CD14-positive monocyte (primary cell): ENCODE measurements at regions not wholly inside any gene's neighbourhood (a gene's known extent, or its start where the extent isn't known, plus 50 kb on each side); places are given as distances from the start of the nearest gene placed in this dataset. TPM values are rescaled to one million over a fixed set of nuclear protein-coding genes. Genes with fewer than 3 reads are reported as not detected.

Experiments
- DNase-seq, 3 donors: peaks; one replicate each; pipeline ENCODE4 v3.0.0-alpha.2; 2011 to 2022
- H2AFZ ChIP-seq: 2 replicates; pipeline ENCODE4 v1.6.0; 2012; ENCODE audit warnings: mild to moderate bottlenecking, low read depth, low read length, inconsistent platforms; ENCODE audit not compliant: insufficient read depth, poor library complexity, severe bottlenecking
- H3K27ac ChIP-seq, 2 donors: 1 replicate in 1 of 2; 2 replicates in 1 of 2; pipeline ENCODE4 v1.5.1; 2012 to 2013; ENCODE audit warnings: low read length in 2 of 2, control low read depth in 1 of 2, inconsistent platforms in 1 of 2, low read depth in 1 of 2, mild to moderate bottlenecking in 1 of 2
- H3K27me3 ChIP-seq, 2 donors: one replicate each; pipeline versions ENCODE4 v1.6.0 to v1.6.1; 2011 to 2013; ENCODE audit warnings: low read length in 2 of 2; ENCODE audit not compliant: control insufficient read depth in 2 of 2, insufficient read depth in 2 of 2
- H3K36me3 ChIP-seq, 2 donors: replicated peaks in 1 of 2; 1 replicate in 1 of 2; 2 replicates in 1 of 2; pipeline versions ENCODE4 v1.5.1 to v1.6.1; 2012 to 2013; ENCODE audit warnings: low read length in 2 of 2, control low read depth in 1 of 2, inconsistent platforms in 1 of 2, mild to moderate bottlenecking in 1 of 2; ENCODE audit not compliant: insufficient read depth in 2 of 2, control insufficient read depth in 1 of 2
- H3K4me1 ChIP-seq, 2 donors: 1 replicate in 1 of 2; 2 replicates in 1 of 2; pipeline versions ENCODE4 v1.5.1 to v1.6.1; 2012 to 2013; ENCODE audit warnings: low read length in 2 of 2, control low read depth in 1 of 2, inconsistent platforms in 1 of 2, mild to moderate bottlenecking in 1 of 2, moderate library complexity in 1 of 2; ENCODE audit not compliant: insufficient read depth in 2 of 2, control insufficient read depth in 1 of 2
- H3K4me2 ChIP-seq: replicated peaks from 2 replicates; pipeline ENCODE3; 2012; ENCODE audit warnings: low read length, moderate library complexity, mild to moderate bottlenecking; ENCODE audit not compliant: poor library complexity, severe bottlenecking; ENCODE audit errors: extremely low read depth
- H3K4me3 ChIP-seq, 3 experiments: fragments of 200-600 bp in 1 of 3; sonication (generic) in 1 of 3; replicated peaks in 1 of 3; 1 replicate in 2 of 3; 2 replicates in 1 of 3; pipeline ENCODE4 v1.5.1; 2011 to 2013; ENCODE audit warnings: low read length in 3 of 3, mild to moderate bottlenecking in 3 of 3, control low read depth in 2 of 3, low read depth in 2 of 3, inconsistent platforms in 1 of 3, moderate library complexity in 1 of 3
- H3K79me2 ChIP-seq: 2 replicates; pipeline ENCODE4 v1.6.0; 2012; ENCODE audit warnings: mild to moderate bottlenecking, control low read depth, inconsistent platforms, low read length, moderate library complexity; ENCODE audit not compliant: insufficient read depth
- H3K9ac ChIP-seq: 2 replicates; pipeline ENCODE4 v1.6.0; 2017; ENCODE audit warnings: low read length, mild to moderate bottlenecking; ENCODE audit not compliant: insufficient read depth, poor library complexity, severe bottlenecking
- H3K9me3 ChIP-seq, 2 donors: replicated peaks in 1 of 2; 1 replicate in 1 of 2; 2 replicates in 1 of 2; pipeline versions ENCODE4 v1.5.1 to v1.6.1; 2012 to 2013; ENCODE audit warnings: low read length in 2 of 2, control low read depth in 1 of 2; ENCODE audit not compliant: control insufficient read depth in 1 of 2, insufficient read depth in 1 of 2
- H4K20me1 ChIP-seq: 2 replicates; pipeline ENCODE4 v1.6.0; 2012; ENCODE audit warnings: mild to moderate bottlenecking, low read length, control low read depth, moderate library complexity; ENCODE audit not compliant: insufficient read depth
- H3K27ac Mint-ChIP-seq, 7 donors: one replicate each; pipeline ENCODE4 v1.8.0; 2020; ENCODE audit warnings: mild to moderate bottlenecking in 7 of 7, mixed read lengths in 7 of 7, moderate library complexity in 6 of 7, inconsistent platforms in 2 of 7
- H3K27me3 Mint-ChIP-seq, 3 donors: one replicate each; pipeline ENCODE4 v1.8.0; 2021 to 2022; ENCODE audit warnings: low read depth in 3 of 3, mild to moderate bottlenecking in 3 of 3, mixed read lengths in 3 of 3, moderate library complexity in 3 of 3, inconsistent platforms in 1 of 3
- H3K36me3 Mint-ChIP-seq, 2 donors: one replicate each; pipeline ENCODE4 v1.8.0; 2020; ENCODE audit warnings: mixed read lengths in 2 of 2, inconsistent platforms in 1 of 2, mild to moderate bottlenecking in 1 of 2
- H3K4me1 Mint-ChIP-seq: one replicate; pipeline ENCODE4 v1.8.0; 2020; ENCODE audit warnings: mild to moderate bottlenecking, mixed read lengths
- H3K4me3 Mint-ChIP-seq, 2 donors: one replicate each; pipeline ENCODE4 v1.8.0; 2020; ENCODE audit warnings: mild to moderate bottlenecking in 2 of 2, mixed read lengths in 2 of 2, moderate library complexity in 1 of 2
- H3K9me3 Mint-ChIP-seq, 7 donors: one replicate each; pipeline ENCODE4 v1.8.0; 2020 to 2022; ENCODE audit warnings: mixed read lengths in 7 of 7, mild to moderate bottlenecking in 6 of 7, moderate library complexity in 6 of 7, inconsistent platforms in 2 of 7
- CTCF ChIP-seq: fragments of 200-600 bp; IDR thresholded peaks from one replicate; pipeline ENCODE4 v1.8.0; 2022; ENCODE audit warnings: antibody characterized with exemption, mild to moderate bottlenecking
- WGBS: methylation state at CpG from one replicate; pipeline ENCODE4 v1.1.5; 2013; ENCODE audit warnings: missing lambda C conversion rate; ENCODE audit not compliant: insufficient coverage; 5-methylcytosine and 5-hydroxymethylcytosine counted together
- intact Hi-C, 2 donors: fragments of 100-400 bp; cut with micrococcal nuclease; formaldehyde crosslinking; loops; one replicate each; pipeline versions ENCODE4 v1.15.0 to v1.15.1; 2023
- small RNA-seq: library from RNA; depleted of rRNA; stranded (forward); fragments of <200 nt; gene quantifications from one replicate; pipeline ENCODE3, GENCODE V24; 2012; ENCODE audit warnings: low read depth; ENCODE audit not compliant: insufficient read length

GRCh38 chr16:35931722-35932121, 2472.3 kb downstream of the TP53TG3F start:
- Histone ChIP-seq H3K9ac (no peak overlapping the region), H2AFZ (no peak overlapping the region), H3K79me2 (no peaks in the 10 kb centered on the region), H4K20me1 (no peaks in the 10 kb centered on the region), H3K4me3 (no peak overlapping the region), H3K9me3 (peaks cover 3 to 69% of the 10 kb centered on the region in 2 donors), H3K4me2 (no peak overlapping the region), H3K27ac (no peak overlapping the region), H3K27me3 (no peaks in the 10 kb centered on the region), H3K36me3 (no peaks in the 10 kb centered on the region), H3K4me1 (no peaks in the 10 kb centered on the region)
- no peak for DNase-seq
- no peaks in the 10 kb centered on the region for H3K27me3 Mint-ChIP-seq
- TF ChIP-seq CTCF = no peak
- intact Hi-C loops = no loop called here
- no peak overlapping the region for H3K4me3 Mint-ChIP-seq
- no peak overlapping the region for H3K27ac Mint-ChIP-seq
- no peaks in the 10 kb centered on the region for H3K4me1 Mint-ChIP-seq
- WGBS = 62% methylated on average over 3 of the region's 3 CpGs
- H3K36me3 Mint-ChIP-seq = no peaks in the 10 kb centered on the region
- H3K9me3 Mint-ChIP-seq = peaks cover 0 to 3% (median 2%) of the 10 kb centered on the region in 7 donors

Small RNA genes in the stretch of these regions (small RNA-seq; reads per million reads assigned to genes)
- not detected for gene AC106785.1
- not detected for gene RNA5SP406
- not detected for gene RNA5SP407
- gene RNA5SP408 = not detected
- gene RNA5SP409 = not detected
- gene RNA5SP410 = not detected
- gene RNA5SP411 = not detected
- not detected for gene RNA5SP412
- gene RNA5SP413 = not detected
- not detected for gene RNA5SP414
- not detected for gene RNA5SP415
- gene RNA5SP416 = not detected
- not detected for gene RNA5SP417
- not detected for gene RNA5SP418
- not detected for gene RNA5SP419
- not detected for gene RNA5SP420
- gene RNA5SP421 = not detected
- gene RNA5SP422 = not detected
- gene RNA5SP423 = not detected
